Nephron progenitor cell (in vitro differentiated cells): ENCODE measurements at regions not wholly inside any gene's neighbourhood (a gene's known extent, or its start where the extent isn't known, plus 50 kb on each side); places are given as distances from the start of the nearest gene placed in this dataset.

Experiments
- DNase-seq: peaks from one replicate; pipeline ENCODE4 v3.0.0; 2021
- H3K27ac Mint-ChIP-seq: 2 replicates; pipeline ENCODE4 v1.8.0; 2021; ENCODE audit warnings: mild to moderate bottlenecking, moderate library complexity, mixed read lengths
- H3K27me3 Mint-ChIP-seq: 2 replicates; pipeline ENCODE4 v1.8.0; 2021; ENCODE audit warnings: mild to moderate bottlenecking, low read depth, mixed read lengths; ENCODE audit not compliant: poor library complexity
- H3K36me3 Mint-ChIP-seq: 2 replicates; pipeline ENCODE4 v1.8.0; 2021; ENCODE audit warnings: low read depth, mixed read lengths
- H3K4me1 Mint-ChIP-seq: 2 replicates; pipeline ENCODE4 v1.8.0; 2021; ENCODE audit warnings: mixed read lengths
- H3K4me3 Mint-ChIP-seq: 2 replicates; pipeline ENCODE4 v1.8.0; 2021; ENCODE audit warnings: mild to moderate bottlenecking, moderate library complexity, mixed read lengths
- H3K9me3 Mint-ChIP-seq: 2 replicates; pipeline ENCODE4 v1.8.0; 2021; ENCODE audit warnings: mild to moderate bottlenecking, moderate library complexity, mixed read lengths
- CTCF ChIP-seq: fragments of 200-600 bp; sonication (generic); IDR thresholded peaks from 2 replicates; pipeline ENCODE4 v1.5.0; 2021; ENCODE audit warnings: antibody characterized with exemption

DNA sequence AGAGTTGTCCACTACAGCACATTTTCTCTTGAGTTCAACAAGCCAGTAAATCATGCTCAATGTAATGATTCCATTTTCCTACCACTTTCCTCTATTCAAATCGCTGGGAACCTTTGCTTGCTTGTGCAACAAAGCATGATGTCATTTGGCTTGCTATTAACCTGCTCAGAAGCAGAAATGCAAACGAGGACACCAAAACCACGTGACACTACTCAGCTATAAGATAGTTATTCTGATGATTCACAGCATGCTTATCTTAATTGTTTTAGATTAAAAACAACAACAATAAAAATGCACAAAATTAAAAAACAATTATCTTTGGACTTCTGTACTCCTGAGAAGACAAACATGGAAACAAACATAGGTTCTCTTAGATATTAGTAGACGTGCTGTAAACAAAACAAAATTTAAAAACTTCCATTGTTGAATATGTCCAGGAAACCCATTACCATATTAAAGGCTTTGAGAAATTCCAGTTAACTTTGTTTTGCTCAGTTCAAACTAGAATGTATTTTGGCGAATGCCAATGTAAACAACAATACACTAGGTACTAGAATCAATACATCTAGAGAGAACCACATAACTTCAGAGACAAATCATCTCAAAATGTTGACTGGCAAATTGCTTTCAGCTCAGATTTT is 77.5 kb upstream of the KRAS start:
- H3K27ac Mint-ChIP-seq = no peak overlapping the region
- DNase-seq = no peak

DNA sequence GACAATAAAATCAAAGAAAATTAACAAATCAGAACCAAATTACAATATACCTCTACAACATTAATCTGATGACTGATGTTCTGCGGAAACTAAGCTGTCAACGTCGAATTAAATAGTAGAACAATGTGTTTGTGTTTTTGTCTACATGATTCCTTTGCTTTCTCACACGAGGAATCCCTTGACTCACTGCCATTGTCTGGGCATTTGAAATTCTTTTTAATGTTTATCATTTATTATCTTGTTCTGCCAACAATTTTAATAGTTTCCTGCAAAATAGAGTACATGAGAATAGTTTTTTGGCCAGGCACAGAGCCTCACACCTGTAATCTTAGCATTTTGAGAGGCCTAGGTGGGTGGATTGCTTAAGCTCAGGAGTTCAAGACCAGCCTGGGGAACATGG is 76.6 kb upstream of the KRAS start:
- TF ChIP-seq CTCF = no peak
- Mint-ChIP-seq H3K4me1 (peaks cover 14% of the 10 kb centered on the region), H3K27me3 (peaks cover 2% of the 10 kb centered on the region), H3K9me3 (no peaks in the 10 kb centered on the region), H3K4me3 (no peak overlapping the region), H3K27ac (no peak overlapping the region), H3K36me3 (no peaks in the 10 kb centered on the region)
- no peak for DNase-seq

More for the DNA sequence above, 77.5 kb upstream of the KRAS start:
- H3K27me3 Mint-ChIP-seq = no peaks in the 10 kb centered on the region
- peaks cover 5% of the 10 kb centered on the region for H3K4me1 Mint-ChIP-seq
- H3K9me3 Mint-ChIP-seq = no peaks in the 10 kb centered on the region
- no peak overlapping the region for H3K4me3 Mint-ChIP-seq
- no peak for TF ChIP-seq CTCF
- no peaks in the 10 kb centered on the region for H3K36me3 Mint-ChIP-seq

- H3K4me1 Mint-ChIP-seq = peaks cover 17% of the 10 kb centered on the region
- H3K27ac Mint-ChIP-seq = no peak overlapping the region
These were observed 75.6 kb upstream of the KRAS start for GRCh38 chr12:25326326-25326725.

DNA sequence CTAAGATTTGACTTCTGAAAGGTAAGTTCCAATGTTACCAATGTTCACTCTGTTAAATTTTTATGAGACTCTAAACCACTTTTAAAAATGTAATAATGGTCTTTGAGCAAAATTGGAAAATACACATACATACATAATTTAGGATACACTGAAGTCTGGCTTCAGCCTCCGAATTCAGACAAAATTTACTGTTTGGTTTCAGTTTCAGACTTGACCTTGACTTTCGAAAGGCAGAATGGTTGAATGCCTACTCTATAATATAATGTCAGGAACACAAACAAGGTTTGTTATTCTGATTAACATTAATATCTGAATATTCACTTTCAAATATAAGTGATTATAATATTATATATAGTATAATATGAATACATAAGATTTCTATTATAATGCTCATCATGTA is 74.1 kb upstream of the KRAS start:
- Mint-ChIP-seq H3K4me3 (no peak overlapping the region), H3K4me1 (peaks cover 28% of the 10 kb centered on the region), H3K27ac (no peak overlapping the region), H3K27me3 (peaks cover 2% of the 10 kb centered on the region), H3K9me3 (no peaks in the 10 kb centered on the region), H3K36me3 (no peaks in the 10 kb centered on the region)
- DNase-seq = no peak
- TF ChIP-seq CTCF = no peak

More at GRCh38 chr12:25326326-25326725, 75.6 kb upstream of the KRAS start:
- Mint-ChIP-seq H3K4me3 (no peak overlapping the region), H3K27me3 (peaks cover 2% of the 10 kb centered on the region), H3K9me3 (no peaks in the 10 kb centered on the region), H3K36me3 (no peaks in the 10 kb centered on the region)
- no peak for DNase-seq
- no peak for TF ChIP-seq CTCF

DNA sequence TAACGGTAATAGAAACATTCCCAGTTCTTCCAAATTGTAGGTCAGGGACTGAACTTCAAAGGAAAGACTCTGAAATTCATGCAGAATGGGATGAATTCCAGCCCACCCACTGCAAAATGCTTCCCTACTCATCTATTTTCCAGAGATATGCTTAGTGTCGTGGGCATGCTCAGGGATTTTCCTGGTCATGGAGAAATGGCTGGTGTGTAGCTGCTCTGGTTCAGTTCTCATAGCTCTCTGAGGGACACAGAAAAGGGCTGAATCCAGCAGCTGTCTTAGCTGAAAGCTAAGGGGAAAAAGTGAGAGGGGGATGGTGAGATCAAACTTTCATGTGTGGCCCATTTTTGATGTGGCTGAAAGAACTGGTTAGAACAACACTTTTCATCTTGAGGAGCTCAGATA is 72.9 kb upstream of the KRAS start:
- Mint-ChIP-seq H3K4me3 (no peak overlapping the region), H3K36me3 (no peaks in the 10 kb centered on the region), H3K27ac (no peak overlapping the region), H3K9me3 (no peaks in the 10 kb centered on the region), H3K27me3 (peaks cover 2% of the 10 kb centered on the region), H3K4me1 (peaks cover 28% of the 10 kb centered on the region)
- no peak for TF ChIP-seq CTCF
- no peak for DNase-seq

DNA sequence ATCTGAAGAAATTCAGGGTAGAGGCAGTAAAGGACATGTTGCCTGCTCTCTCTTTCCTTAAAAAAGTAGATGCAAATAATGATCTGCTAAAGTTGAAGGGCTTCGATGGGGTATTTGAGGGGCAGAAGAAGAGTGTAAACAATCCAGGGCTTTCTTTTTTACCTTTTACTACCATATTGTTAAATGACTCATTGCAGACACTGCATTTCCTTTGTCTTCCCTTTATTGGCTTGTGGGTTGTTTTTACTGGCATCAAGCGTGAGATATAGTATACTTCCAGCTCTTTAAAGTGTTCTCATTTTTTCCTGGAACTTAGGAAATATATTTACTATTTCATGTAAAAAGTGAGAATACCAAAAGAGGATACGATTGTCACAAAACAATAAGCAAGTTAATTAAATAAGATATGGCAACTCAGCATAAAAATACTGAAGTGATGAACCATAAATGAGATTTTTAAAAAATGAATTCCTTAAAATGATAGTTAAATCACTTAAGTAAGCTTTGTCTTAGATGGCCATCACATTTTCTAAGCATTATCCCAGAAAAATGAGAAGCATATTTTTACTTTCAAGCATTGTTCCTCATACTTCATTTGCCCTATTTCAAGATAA is 72.3 kb upstream of the KRAS start:
- no peaks in the 10 kb centered on the region for H3K9me3 Mint-ChIP-seq
- H3K36me3 Mint-ChIP-seq = no peaks in the 10 kb centered on the region
- H3K4me1 Mint-ChIP-seq = peaks cover 28% of the 10 kb centered on the region
- peaks cover 2% of the 10 kb centered on the region for H3K27me3 Mint-ChIP-seq
- no peak for TF ChIP-seq CTCF
- H3K4me3 Mint-ChIP-seq = no peak overlapping the region
- H3K27ac Mint-ChIP-seq = no peak overlapping the region
- DNase-seq = no peak
